Astrocyte of the cerebellum (primary cell): ENCODE measurements at regions not wholly inside any gene's neighbourhood (a gene's known extent, or its start where the extent isn't known, plus 50 kb on each side); places are given as distances from the start of the nearest gene placed in this dataset.

Experiments used
- DNase-seq: peaks from one replicate; pipeline ENCODE4 v3.0.0-alpha.2; 2011; ENCODE audit warnings: low read depth
- H3K4me3 ChIP-seq: 2 replicates; pipeline ENCODE4 v1.5.1; 2011; ENCODE audit warnings: mild to moderate bottlenecking, low read depth, low read length, moderate library complexity
- CTCF ChIP-seq: IDR thresholded peaks from 2 replicates; pipeline ENCODE4 v1.5.1; 2012; ENCODE audit warnings: low read length, low read depth, moderate library complexity, mild to moderate bottlenecking; ENCODE audit errors: missing control alignments
- in situ Hi-C: cut with HindIII; loops from 2 replicates; pipeline ENCODE4 v1.10.0; 2017; ENCODE audit warnings: low sequenced_read_pairs

DNA sequence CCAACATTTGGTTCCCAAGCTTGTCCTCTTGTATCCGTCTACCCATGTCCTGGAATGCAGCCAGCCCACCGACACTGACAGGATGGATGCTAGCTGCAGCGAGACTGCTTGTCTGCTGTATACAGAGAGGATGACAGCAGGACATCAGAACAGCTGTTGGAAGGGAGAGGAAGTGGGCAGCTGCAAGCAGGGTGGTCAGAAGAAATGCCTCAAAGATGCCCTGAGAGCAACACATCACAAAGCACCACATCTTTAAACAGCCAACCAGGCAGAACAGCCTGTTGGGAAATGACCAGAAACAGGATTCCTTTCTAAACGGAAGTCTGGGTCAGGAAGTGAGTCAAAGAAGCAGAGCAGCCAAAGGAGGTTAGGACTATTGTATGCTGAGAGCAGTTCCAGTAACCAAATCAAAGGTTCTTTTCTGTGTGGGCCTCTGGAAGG is 219.1 kb downstream of the NDUFS4 start:
- in situ Hi-C loops, result no loop called here
- no peak overlapping the region for H3K4me3 ChIP-seq
- no peak for TF ChIP-seq CTCF
- peak; percentile 42 for DNase-seq

- no peak for TF ChIP-seq CTCF
- in situ Hi-C loops, result no loop called here
- H3K4me3 ChIP-seq, result no peak overlapping the region
- DNase-seq, result no peak
Observed at GRCh38 chr5:53782620-53783019, 222.2 kb downstream of the NDUFS4 start.

DNA sequence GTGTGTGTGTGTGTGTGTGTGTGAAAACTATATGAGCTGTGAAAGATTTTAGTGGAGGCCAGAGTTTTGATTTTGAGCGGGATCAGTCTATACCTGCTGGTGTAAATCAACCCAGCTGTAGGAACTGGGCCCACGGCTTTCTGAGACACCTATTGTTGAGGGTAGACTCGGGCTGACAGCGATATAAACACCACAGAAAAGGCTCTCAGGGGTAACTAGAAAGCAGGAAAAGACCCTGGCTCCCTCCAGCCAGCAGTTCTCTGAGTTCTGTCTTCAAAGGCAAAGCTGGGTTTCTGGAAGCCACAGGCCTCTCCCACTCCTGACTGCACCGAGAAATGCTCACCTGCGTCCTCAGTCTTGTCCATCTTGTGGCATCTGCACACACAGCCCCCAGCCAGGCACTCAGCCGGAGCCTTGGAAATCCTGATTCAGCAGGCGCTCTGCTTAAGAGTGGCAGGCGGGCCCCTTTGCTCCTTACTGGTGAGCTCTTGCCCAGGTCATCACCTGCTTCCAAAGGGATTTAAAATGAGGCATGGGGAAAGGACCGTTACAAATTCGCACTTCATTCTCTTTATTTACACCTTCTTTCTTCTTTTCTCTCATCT is 223.3 kb downstream of the NDUFS4 start:
- TF ChIP-seq CTCF, result no peak
- no peak overlapping the region for H3K4me3 ChIP-seq
- DNase-seq, result no peak
- in situ Hi-C loops, result no loop called here

DNA sequence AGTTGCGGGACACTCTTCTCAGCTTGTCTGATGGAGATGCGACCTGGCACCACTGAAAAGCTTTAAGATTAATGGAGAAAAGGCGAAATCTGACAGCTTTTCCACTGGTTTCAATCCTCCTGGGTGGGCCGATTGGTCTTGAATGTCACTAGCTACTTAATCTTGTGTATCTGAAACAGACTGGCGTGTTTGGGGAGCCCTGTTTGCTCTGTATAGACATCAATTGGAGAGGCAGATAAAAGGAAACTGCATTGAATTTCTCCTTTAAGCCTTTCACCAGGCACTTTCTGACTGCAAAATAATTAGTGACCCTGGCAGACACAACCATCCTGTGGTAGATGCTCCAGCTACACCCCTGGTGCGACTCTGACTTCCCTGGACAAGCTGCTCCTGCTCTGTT is 224.2 kb downstream of the NDUFS4 start:
- no peak for DNase-seq
- H3K4me3 ChIP-seq, result no peak overlapping the region
- no peak for TF ChIP-seq CTCF
- in situ Hi-C loops, result no loop called here

DNA sequence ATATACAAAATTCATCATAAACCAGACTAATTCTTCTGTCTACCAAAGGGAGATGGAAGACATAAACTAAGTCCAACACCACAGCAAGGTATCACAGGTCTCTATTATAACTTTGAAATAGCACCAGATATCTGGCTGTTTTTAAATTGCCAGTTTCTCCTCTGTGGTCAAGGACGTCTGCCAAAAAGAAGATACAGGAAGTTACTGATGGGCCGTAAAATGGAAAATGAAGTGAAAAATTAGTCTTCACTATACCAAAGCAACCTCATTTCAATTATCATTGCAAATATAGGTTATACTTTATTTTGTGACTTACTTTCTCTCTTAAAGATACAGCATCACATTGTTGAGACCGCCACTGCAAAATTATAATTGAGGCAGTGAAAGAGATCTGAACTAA is 225.5 kb downstream of the NDUFS4 start:
- no peak overlapping the region for H3K4me3 ChIP-seq
- TF ChIP-seq CTCF, result no peak
- in situ Hi-C loops, result no loop called here
- no peak for DNase-seq

- no peak for DNase-seq
- no peak for TF ChIP-seq CTCF
- no peak overlapping the region for H3K4me3 ChIP-seq
- in situ Hi-C loops, result no loop called here
Observed at GRCh38 chr5:53790026-53790425, 229.6 kb downstream of the NDUFS4 start.
